Esophagus squamous epithelium (tissue), 4 donors: ENCODE measurements at regions not wholly inside any gene's neighbourhood (a gene's known extent, or its start where the extent isn't known, plus 50 kb on each side); places are given as distances from the start of the nearest gene placed in this dataset.

Source experiments
- CTCF ChIP-seq, 6 experiments: fragments of 450-650 bp in 4 of 6; fragments of 200-600 bp in 2 of 6; sonication (generic) in 2 of 6; IDR thresholded peaks; one replicate each; pipeline ENCODE4 v1.5.1; 2016 to 2019; ENCODE audit warnings: antibody characterized with exemption in 6 of 6, mild to moderate bottlenecking in 4 of 6, moderate library complexity in 4 of 6
- POLR2A ChIP-seq, 4 donors: fragments of 450-650 bp; IDR thresholded peaks; one replicate each; pipeline ENCODE4 v1.6.1; 2017; ENCODE audit warnings: antibody characterized with exemption in 4 of 4, mild to moderate bottlenecking in 4 of 4, moderate library complexity in 3 of 4

GRCh38 chr3:191543897-191544296, 82.9 kb downstream of the PYDC2 start:
- TF ChIP-seq CTCF (IDR thresholded peaks at IDR 0.05) = no peak
- no peak for TF ChIP-seq POLR2A (IDR thresholded peaks at IDR 0.05)
